ENCODE measurements at regions not wholly inside any gene's neighbourhood (a gene's known extent, or its start where the extent isn't known, plus 50 kb on each side); places are given as distances from the start of the nearest gene placed in this dataset.

DNA sequence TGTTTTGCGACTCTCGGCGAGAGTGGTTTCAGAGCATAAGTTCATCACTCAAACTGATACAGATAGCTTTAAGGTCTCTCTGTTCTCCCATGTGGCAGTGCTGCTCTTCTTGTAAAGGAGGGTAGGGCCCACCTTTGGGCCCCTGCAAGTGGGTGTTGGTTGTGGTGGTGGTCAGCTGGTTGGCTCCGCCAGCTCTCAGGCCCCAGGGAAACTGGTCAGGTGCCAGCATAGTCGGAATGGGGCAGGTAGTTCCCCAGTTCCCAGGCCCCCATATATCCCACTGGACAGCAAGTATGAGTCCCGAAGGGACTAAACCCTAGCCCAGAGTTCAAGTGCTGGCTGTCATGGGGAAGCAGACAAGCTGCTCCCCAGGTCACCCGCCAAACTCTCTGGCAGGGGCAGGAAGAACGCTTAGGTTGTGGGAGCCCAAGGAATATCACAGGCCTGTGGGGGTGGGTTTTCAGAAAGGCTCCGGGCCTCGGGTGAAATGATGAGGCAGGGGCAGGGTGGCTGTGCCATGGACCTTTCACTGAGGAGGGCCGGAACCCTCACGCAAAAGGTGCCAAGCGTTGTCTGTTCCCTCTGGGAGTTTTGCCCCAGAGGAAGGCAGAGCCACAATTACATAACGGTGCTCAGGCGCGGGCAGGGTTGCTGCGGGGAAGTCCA, 185.1 kb downstream of the EFHB start:
- POLR2A ChIA-PET: no interaction called here
- no peaks in the 10 kb centered on the region; the same call in 1 of the 2 replicates for H3K36me3 Mint-ChIP-seq
- peaks cover 6% of the 10 kb centered on the region for H3K9me3 Mint-ChIP-seq
- no peak for DNase-seq (ENCODE audit: low spot score)
- H3K4me1 Mint-ChIP-seq: peaks cover 13% of the 10 kb centered on the region
- H3K27ac Mint-ChIP-seq: no peak overlapping the region
- TF ChIP-seq NR3C1 (CRISPR knock-in tag; conservative IDR thresholded peaks at IDR 0.05; ENCODE audit: low read depth) (no peak), NR2C2 (CRISPR knock-in tag; IDR thresholded peaks at IDR 0.05) (no peak), NR1H2 (CRISPR knock-in tag; IDR thresholded peaks at IDR 0.05) (no peak), ZNF138 (CRISPR knock-in tag; conservative IDR thresholded peaks at IDR 0.05) (no peak), KAT7 (CRISPR knock-in tag; IDR thresholded peaks at IDR 0.05; ENCODE audit: borderline replicate concordance) (no peak)
- TF ChIP-seq, protein P1, sequence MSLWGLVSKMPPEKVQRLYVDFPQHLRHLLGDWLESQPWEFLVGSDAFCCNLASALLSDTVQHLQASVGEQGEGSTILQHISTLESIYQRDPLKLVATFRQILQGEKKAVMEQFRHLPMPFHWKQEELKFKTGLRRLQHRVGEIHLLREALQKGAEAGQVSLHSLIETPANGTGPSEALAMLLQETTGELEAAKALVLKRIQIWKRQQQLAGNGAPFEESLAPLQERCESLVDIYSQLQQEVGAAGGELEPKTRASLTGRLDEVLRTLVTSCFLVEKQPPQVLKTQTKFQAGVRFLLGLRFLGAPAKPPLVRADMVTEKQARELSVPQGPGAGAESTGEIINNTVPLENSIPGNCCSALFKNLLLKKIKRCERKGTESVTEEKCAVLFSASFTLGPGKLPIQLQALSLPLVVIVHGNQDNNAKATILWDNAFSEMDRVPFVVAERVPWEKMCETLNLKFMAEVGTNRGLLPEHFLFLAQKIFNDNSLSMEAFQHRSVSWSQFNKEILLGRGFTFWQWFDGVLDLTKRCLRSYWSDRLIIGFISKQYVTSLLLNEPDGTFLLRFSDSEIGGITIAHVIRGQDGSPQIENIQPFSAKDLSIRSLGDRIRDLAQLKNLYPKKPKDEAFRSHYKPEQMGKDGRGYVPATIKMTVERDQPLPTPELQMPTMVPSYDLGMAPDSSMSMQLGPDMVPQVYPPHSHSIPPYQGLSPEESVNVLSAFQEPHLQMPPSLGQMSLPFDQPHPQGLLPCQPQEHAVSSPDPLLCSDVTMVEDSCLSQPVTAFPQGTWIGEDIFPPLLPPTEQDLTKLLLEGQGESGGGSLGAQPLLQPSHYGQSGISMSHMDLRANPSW (CRISPR knock-in tag; conservative IDR thresholded peaks at IDR 0.05; ENCODE audit: low read depth): no peak
- TF ChIP-seq, protein P2, sequence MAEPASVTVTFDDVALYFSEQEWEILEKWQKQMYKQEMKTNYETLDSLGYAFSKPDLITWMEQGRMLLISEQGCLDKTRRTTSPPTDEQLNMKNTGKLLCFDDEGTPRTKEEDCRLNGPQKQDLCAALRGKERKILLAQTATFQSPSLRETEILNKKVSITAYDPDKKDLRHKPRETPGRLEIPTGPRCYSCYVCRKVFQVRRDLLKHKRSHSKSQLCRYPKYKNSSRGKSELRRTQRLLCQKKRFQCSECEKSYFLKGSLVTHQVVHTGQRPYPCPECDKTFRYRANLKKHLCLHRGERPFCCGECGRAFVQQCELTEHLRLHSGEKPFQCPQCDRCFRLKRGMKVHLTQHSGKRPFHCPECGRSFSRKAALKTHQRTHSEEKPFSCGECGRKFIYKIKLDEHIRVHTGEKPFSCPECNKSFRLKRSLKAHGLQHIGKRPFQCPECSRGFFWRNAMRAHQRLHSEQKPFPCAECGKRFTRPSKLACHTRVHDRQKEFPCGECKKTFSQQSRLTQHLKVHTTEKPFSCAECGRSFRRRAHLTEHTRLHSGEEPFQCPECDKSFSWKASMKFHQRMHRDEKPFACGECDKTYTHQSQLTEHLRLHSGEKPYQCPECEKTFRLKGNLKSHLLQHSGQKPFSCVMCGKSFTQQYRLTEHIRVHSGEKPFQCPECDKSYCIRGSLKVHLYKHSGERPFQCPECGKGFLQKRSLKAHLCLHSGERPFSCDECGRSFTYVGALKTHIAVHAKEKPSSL (CRISPR knock-in tag; conservative IDR thresholded peaks at IDR 0.05): no peak
- TF ChIP-seq, protein P3, sequence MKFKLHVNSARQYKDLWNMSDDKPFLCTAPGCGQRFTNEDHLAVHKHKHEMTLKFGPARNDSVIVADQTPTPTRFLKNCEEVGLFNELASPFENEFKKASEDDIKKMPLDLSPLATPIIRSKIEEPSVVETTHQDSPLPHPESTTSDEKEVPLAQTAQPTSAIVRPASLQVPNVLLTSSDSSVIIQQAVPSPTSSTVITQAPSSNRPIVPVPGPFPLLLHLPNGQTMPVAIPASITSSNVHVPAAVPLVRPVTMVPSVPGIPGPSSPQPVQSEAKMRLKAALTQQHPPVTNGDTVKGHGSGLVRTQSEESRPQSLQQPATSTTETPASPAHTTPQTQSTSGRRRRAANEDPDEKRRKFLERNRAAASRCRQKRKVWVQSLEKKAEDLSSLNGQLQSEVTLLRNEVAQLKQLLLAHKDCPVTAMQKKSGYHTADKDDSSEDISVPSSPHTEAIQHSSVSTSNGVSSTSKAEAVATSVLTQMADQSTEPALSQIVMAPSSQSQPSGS (CRISPR knock-in tag; IDR thresholded peaks at IDR 0.05; ENCODE audit: borderline replicate concordance, low read depth): no peak
- CTCF ChIA-PET: no interaction called here
- no peak overlapping the region for H3K4me3 Mint-ChIP-seq
- H3K27me3 Mint-ChIP-seq (ENCODE audit: low read depth): no peaks in the 10 kb centered on the region
- ATAC-seq: no peak

DNA sequence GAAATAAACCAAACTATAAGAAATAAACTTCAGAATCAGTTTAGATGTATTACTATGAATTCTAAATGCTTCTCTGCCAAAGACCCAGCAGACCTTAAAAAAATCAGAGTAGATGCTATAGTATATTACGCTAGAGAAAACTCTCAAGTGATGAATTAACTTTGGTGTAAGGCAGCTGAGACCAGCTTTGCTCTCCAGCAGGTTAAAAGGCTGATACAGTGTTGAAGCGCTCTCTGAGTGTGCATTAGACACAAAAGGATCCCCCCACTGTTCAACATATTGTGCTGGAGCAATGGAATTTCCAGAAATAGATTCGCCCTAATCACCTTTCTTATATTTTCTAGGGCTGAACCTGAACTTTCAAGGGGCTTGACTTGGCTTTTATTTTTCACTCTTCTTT, 190.0 kb downstream of the EFHB start:
- H3K27me3 Mint-ChIP-seq (ENCODE audit: low read depth): no peaks in the 10 kb centered on the region; the same call in 1 of the 2 replicates
- H3K4me1 Mint-ChIP-seq: peaks cover 24% of the 10 kb centered on the region
- ATAC-seq (no peak; the same call in 1 of the 2 replicates), DNase-seq (ENCODE audit: low spot score) (no peak)
- no peaks in the 10 kb centered on the region for H3K36me3 Mint-ChIP-seq
- H3K4me3 Mint-ChIP-seq: no peak overlapping the region
- POLR2A ChIA-PET: no interaction called here
- CTCF ChIA-PET: no interaction called here
- no peaks in the 10 kb centered on the region for H3K9me3 Mint-ChIP-seq
- no peak overlapping the region for H3K27ac Mint-ChIP-seq
- TF ChIP-seq TEAD1 (CRISPR knock-in tag; IDR thresholded peaks at IDR 0.05) (no peak), ZNF423 (CRISPR knock-in tag; IDR thresholded peaks at IDR 0.05) (no peak), ZNF317 (CRISPR knock-in tag; IDR thresholded peaks at IDR 0.05; ENCODE audit: borderline replicate concordance, low read depth) (no peak)
- TF ChIP-seq, protein P4, sequence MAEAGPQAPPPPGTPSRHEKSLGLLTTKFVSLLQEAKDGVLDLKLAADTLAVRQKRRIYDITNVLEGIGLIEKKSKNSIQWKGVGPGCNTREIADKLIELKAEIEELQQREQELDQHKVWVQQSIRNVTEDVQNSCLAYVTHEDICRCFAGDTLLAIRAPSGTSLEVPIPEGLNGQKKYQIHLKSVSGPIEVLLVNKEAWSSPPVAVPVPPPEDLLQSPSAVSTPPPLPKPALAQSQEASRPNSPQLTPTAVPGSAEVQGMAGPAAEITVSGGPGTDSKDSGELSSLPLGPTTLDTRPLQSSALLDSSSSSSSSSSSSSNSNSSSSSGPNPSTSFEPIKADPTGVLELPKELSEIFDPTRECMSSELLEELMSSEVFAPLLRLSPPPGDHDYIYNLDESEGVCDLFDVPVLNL (CRISPR knock-in tag; IDR thresholded peaks at IDR 0.05; ENCODE audit: borderline replicate concordance, low read depth): no peak
- TF ChIP-seq, protein P3 (CRISPR knock-in tag; IDR thresholded peaks at IDR 0.05; ENCODE audit: borderline replicate concordance, low read depth): no peak
- TF ChIP-seq, protein P5, sequence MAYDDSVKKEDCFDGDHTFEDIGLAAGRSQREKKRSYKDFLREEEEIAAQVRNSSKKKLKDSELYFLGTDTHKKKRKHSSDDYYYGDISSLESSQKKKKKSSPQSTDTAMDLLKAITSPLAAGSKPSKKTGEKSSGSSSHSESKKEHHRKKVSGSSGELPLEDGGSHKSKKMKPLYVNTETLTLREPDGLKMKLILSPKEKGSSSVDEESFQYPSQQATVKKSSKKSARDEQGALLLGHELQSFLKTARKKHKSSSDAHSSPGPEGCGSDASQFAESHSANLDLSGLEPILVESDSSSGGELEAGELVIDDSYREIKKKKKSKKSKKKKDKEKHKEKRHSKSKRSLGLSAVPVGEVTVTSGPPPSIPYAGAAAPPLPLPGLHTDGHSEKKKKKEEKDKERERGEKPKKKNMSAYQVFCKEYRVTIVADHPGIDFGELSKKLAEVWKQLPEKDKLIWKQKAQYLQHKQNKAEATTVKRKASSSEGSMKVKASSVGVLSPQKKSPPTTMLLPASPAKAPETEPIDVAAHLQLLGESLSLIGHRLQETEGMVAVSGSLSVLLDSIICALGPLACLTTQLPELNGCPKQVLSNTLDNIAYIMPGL (CRISPR knock-in tag; IDR thresholded peaks at IDR 0.05): no peak
- TF ChIP-seq, protein P6, sequence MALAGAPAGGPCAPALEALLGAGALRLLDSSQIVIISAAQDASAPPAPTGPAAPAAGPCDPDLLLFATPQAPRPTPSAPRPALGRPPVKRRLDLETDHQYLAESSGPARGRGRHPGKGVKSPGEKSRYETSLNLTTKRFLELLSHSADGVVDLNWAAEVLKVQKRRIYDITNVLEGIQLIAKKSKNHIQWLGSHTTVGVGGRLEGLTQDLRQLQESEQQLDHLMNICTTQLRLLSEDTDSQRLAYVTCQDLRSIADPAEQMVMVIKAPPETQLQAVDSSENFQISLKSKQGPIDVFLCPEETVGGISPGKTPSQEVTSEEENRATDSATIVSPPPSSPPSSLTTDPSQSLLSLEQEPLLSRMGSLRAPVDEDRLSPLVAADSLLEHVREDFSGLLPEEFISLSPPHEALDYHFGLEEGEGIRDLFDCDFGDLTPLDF (CRISPR knock-in tag; IDR thresholded peaks at IDR 0.05): no peak
- TF ChIP-seq, protein P7, sequence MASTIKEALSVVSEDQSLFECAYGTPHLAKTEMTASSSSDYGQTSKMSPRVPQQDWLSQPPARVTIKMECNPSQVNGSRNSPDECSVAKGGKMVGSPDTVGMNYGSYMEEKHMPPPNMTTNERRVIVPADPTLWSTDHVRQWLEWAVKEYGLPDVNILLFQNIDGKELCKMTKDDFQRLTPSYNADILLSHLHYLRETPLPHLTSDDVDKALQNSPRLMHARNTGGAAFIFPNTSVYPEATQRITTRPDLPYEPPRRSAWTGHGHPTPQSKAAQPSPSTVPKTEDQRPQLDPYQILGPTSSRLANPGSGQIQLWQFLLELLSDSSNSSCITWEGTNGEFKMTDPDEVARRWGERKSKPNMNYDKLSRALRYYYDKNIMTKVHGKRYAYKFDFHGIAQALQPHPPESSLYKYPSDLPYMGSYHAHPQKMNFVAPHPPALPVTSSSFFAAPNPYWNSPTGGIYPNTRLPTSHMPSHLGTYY (CRISPR knock-in tag; IDR thresholded peaks at IDR 0.05): no peak

Measured in WTC11 (cell line).